ENCODE measurements at regions not wholly inside any gene's neighbourhood (a gene's known extent, or its start where the extent isn't known, plus 50 kb on each side); places are given as distances from the start of the nearest gene placed in this dataset.

- Histone ChIP-seq H3K36me3 (ENCODE audit: control insufficient read depth, low read length) (no peaks in the 10 kb centered on the region), H3K9me3 (ENCODE audit: control insufficient read depth, insufficient read depth, low read length) (peaks cover 2% of the 10 kb centered on the region), H3K4me2 (ENCODE audit: low read length) (no peak overlapping the region), H3K79me2 (ENCODE audit: control insufficient read depth, low read length) (no peaks in the 10 kb centered on the region), H3K4me1 (ENCODE audit: control insufficient read depth, low read length) (no peaks in the 10 kb centered on the region), H3K9me2 (replicated peaks; ENCODE audit: control insufficient read depth, low read length) (no peaks in the 10 kb centered on the region), H3F3A (ENCODE audit: control insufficient read depth, insufficient read depth) (no peaks in the 10 kb centered on the region), H3K27ac (ENCODE audit: low read depth, low read length) (no peak overlapping the region), H4K20me1 (ENCODE audit: control insufficient read depth, insufficient read depth, low read depth, low read length) (no peaks in the 10 kb centered on the region), H3K27me3 (ENCODE audit: control insufficient read depth, low read length) (no peaks in the 10 kb centered on the region), H3K4me3 (ENCODE audit: low read length) (no peak overlapping the region)
- no peak for TF ChIP-seq EZH2phosphoT487 (IDR thresholded peaks at IDR 0.05; ENCODE audit: borderline replicate concordance, low read length)
- TF ChIP-seq, protein P1, sequence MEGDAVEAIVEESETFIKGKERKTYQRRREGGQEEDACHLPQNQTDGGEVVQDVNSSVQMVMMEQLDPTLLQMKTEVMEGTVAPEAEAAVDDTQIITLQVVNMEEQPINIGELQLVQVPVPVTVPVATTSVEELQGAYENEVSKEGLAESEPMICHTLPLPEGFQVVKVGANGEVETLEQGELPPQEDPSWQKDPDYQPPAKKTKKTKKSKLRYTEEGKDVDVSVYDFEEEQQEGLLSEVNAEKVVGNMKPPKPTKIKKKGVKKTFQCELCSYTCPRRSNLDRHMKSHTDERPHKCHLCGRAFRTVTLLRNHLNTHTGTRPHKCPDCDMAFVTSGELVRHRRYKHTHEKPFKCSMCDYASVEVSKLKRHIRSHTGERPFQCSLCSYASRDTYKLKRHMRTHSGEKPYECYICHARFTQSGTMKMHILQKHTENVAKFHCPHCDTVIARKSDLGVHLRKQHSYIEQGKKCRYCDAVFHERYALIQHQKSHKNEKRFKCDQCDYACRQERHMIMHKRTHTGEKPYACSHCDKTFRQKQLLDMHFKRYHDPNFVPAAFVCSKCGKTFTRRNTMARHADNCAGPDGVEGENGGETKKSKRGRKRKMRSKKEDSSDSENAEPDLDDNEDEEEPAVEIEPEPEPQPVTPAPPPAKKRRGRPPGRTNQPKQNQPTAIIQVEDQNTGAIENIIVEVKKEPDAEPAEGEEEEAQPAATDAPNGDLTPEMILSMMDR (IDR thresholded peaks at IDR 0.05; ENCODE audit: low read depth, low read length, poor library complexity, severe bottlenecking) = no peak
Measured at GRCh38 chr10:3361640-3362039, 189.1 kb upstream of the PITRM1 start.

GRCh38 chr10:3357737-3358136 is 185.2 kb upstream of the PITRM1 start:
- TF ChIP-seq EZH2phosphoT487 (IDR thresholded peaks at IDR 0.05; ENCODE audit: borderline replicate concordance, low read length) = no peak
- TF ChIP-seq, protein P1 (IDR thresholded peaks at IDR 0.05; ENCODE audit: low read depth, low read length, poor library complexity, severe bottlenecking) = no peak
- Histone ChIP-seq H3K9me2 (replicated peaks; ENCODE audit: control insufficient read depth, low read length) (no peaks in the 10 kb centered on the region), H3K4me2 (ENCODE audit: low read length) (no peak overlapping the region), H3F3A (ENCODE audit: control insufficient read depth, insufficient read depth) (no peaks in the 10 kb centered on the region), H4K20me1 (ENCODE audit: control insufficient read depth, insufficient read depth, low read depth, low read length) (no peaks in the 10 kb centered on the region), H3K79me2 (ENCODE audit: control insufficient read depth, low read length) (no peaks in the 10 kb centered on the region), H3K27ac (ENCODE audit: low read depth, low read length) (no peak overlapping the region), H3K9me3 (ENCODE audit: control insufficient read depth, insufficient read depth, low read length) (peaks cover 2% of the 10 kb centered on the region), H3K36me3 (ENCODE audit: control insufficient read depth, low read length) (no peaks in the 10 kb centered on the region), H3K4me1 (ENCODE audit: control insufficient read depth, low read length) (no peaks in the 10 kb centered on the region), H3K27me3 (ENCODE audit: control insufficient read depth, low read length) (no peaks in the 10 kb centered on the region), H3K4me3 (ENCODE audit: low read length) (no peak overlapping the region)

DNA sequence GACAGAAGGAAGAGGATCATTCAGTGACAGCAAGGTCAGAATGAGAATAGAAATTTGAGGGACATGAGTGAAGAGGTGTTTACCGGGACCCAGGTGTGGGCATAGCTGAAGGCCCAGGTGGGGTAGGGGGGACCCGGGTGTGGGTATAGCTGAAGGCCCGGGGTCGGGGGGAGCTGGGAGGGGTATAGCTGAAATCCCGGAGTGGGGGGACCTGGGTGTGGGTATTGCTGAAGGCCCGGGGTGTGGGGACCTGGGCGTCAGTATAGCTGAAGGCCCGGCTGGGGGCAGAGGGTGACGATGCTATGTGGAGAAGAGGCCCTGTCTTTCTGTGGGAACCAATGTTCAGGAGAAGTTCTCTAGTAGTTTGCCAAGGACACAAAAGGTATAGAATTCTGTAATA is 183.0 kb upstream of the PITRM1 start:
- Histone ChIP-seq H3K27me3 (ENCODE audit: control insufficient read depth, low read length) (no peaks in the 10 kb centered on the region), H3K27ac (ENCODE audit: low read depth, low read length) (no peak overlapping the region), H3F3A (ENCODE audit: control insufficient read depth, insufficient read depth) (no peaks in the 10 kb centered on the region), H3K4me3 (ENCODE audit: low read length) (no peak overlapping the region), H4K20me1 (ENCODE audit: control insufficient read depth, insufficient read depth, low read depth, low read length) (no peaks in the 10 kb centered on the region), H3K9me2 (replicated peaks; ENCODE audit: control insufficient read depth, low read length) (no peaks in the 10 kb centered on the region), H3K79me2 (ENCODE audit: control insufficient read depth, low read length) (no peaks in the 10 kb centered on the region), H3K9me3 (ENCODE audit: control insufficient read depth, insufficient read depth, low read length) (peaks cover 1% of the 10 kb centered on the region; the same call in 1 of the 2 replicates), H3K36me3 (ENCODE audit: control insufficient read depth, low read length) (no peaks in the 10 kb centered on the region), H3K4me2 (ENCODE audit: low read length) (no peak overlapping the region), H3K4me1 (ENCODE audit: control insufficient read depth, low read length) (no peaks in the 10 kb centered on the region)
- TF ChIP-seq EZH2phosphoT487 (IDR thresholded peaks at IDR 0.05; ENCODE audit: borderline replicate concordance, low read length) = no peak
- TF ChIP-seq, protein P1 (IDR thresholded peaks at IDR 0.05; ENCODE audit: low read depth, low read length, poor library complexity, severe bottlenecking) = no peak
